MM.1S (cell line): ENCODE measurements at regions not wholly inside any gene's neighbourhood (a gene's known extent, or its start where the extent isn't known, plus 50 kb on each side); places are given as distances from the start of the nearest gene placed in this dataset.
"Not testable (repeated sequence)": the region's sequence is repeated elsewhere in the genome, so short reads cannot be mapped to it uniquely, and the experiment has no call there.

Source experiments
- DNase-seq: peaks from one replicate; pipeline ENCODE4 v3.0.0-alpha.2; 2015
- H2AFZ ChIP-seq: fragments of 300-600 bp; sonication (generic); 2 replicates; pipeline ENCODE4 v1.6.0; 2016; ENCODE audit warnings: antibody characterized with exemption, low read length
- H3F3A ChIP-seq: fragments of 300-600 bp; sonication (generic); 2 replicates; pipeline ENCODE4 v1.6.1; 2016; ENCODE audit warnings: mild to moderate bottlenecking, antibody characterized with exemption, low read length, moderate library complexity, mixed read lengths; ENCODE audit not compliant: insufficient read depth
- H3K27ac ChIP-seq: fragments of 300-600 bp; sonication (generic); 2 replicates; pipeline ENCODE4 v1.5.1; 2016; ENCODE audit warnings: mild to moderate bottlenecking, low read length
- H3K27me3 ChIP-seq: fragments of 300-600 bp; sonication (generic); replicated peaks from 2 replicates; pipeline ENCODE4 v1.6.0; 2016; ENCODE audit warnings: low read length; ENCODE audit not compliant: insufficient read depth
- H3K36me3 ChIP-seq: fragments of 300-600 bp; sonication (generic); replicated peaks from 2 replicates; pipeline ENCODE4 v1.6.1; 2016; ENCODE audit warnings: mild to moderate bottlenecking, low read length, mixed read lengths; ENCODE audit not compliant: insufficient read depth
- H3K4me1 ChIP-seq: fragments of 300-600 bp; sonication (generic); 2 replicates; pipeline ENCODE4 v1.6.1; 2016; ENCODE audit warnings: low read length, mixed read lengths
- H3K4me2 ChIP-seq: fragments of 300-600 bp; sonication (generic); 2 replicates; pipeline ENCODE4 v1.6.0; 2016; ENCODE audit warnings: low read depth, low read length
- H3K4me3 ChIP-seq: fragments of 300-600 bp; sonication (generic); 2 replicates; pipeline ENCODE4 v1.5.1; 2016; ENCODE audit warnings: low read length, mixed read lengths
- H3K79me2 ChIP-seq: fragments of 300-600 bp; sonication (generic); 2 replicates; pipeline ENCODE4 v1.6.1; 2016; ENCODE audit warnings: mixed run types, low read length, mixed read lengths
- H3K9ac ChIP-seq: fragments of 300-600 bp; sonication (generic); 2 replicates; pipeline ENCODE4 v1.6.1; 2016; ENCODE audit warnings: low read length, mixed read lengths
- H3K9me2 ChIP-seq: fragments of 300-600 bp; sonication (generic); replicated peaks from 2 replicates; pipeline ENCODE4 v1.6.1; 2016; ENCODE audit warnings: mild to moderate bottlenecking, low read length, mixed read lengths; ENCODE audit not compliant: insufficient read depth
- H3K9me3 ChIP-seq: fragments of 300-600 bp; sonication (generic); replicated peaks from 2 replicates; pipeline ENCODE4 v1.6.1; 2016; ENCODE audit warnings: mild to moderate bottlenecking, low read length, mixed read lengths; ENCODE audit not compliant: insufficient read depth
- H4K20me1 ChIP-seq: fragments of 300-600 bp; sonication (generic); 2 replicates; pipeline ENCODE4 v1.6.1; 2016; ENCODE audit warnings: mild to moderate bottlenecking, low read length, moderate library complexity, mixed read lengths; ENCODE audit not compliant: insufficient read depth
- EZH2 ChIP-seq: fragments of 300-600 bp; sonication (generic); optimal IDR thresholded peaks from 2 replicates; pipeline ENCODE3; 2017; ENCODE audit warnings: low read depth, mild to moderate bottlenecking, antibody characterized with exemption, low read length, mixed read lengths
- EZH2phosphoT487 ChIP-seq: fragments of 300-600 bp; sonication (generic); IDR thresholded peaks from 2 replicates; pipeline ENCODE4 v1.6.1; 2018; ENCODE audit warnings: antibody characterized with exemption, low read length
- TF ChIP-seq, protein P1 (sequence below): fragments of 300-600 bp; sonication (generic); IDR thresholded peaks from 2 replicates; pipeline ENCODE4 v1.5.1; 2016; ENCODE audit warnings: antibody characterized with exemption, low read length, mixed read lengths

DNA sequence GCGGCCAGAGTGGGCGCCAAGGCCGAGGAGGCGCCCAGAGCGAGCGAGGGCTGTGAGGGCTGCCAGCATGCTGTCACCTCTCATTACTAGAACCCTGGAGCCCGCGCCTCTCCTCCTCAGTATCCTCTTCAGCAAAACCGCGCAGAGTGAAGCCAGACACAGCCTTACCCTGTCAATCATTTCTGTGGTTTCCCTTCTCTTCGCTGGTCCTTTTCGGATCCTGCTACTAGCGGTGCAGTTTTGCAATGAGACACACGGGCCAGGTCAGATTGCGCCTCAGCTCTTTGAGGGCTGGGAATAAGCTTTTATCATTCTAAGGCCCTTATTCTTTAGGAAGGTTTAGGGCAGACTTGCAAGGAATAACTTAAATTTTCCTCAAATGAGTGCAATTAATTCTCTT lies 55.5 kb upstream of the FAM171A1 start:
- Histone ChIP-seq H3K4me2 (peak overlapping the region; percentile 3; the same call in 1 of the 2 replicates), H3K9me3 (no peaks in the 10 kb centered on the region), H3K27ac (no peak overlapping the region), H2AFZ (no peak overlapping the region), H4K20me1 (no peaks in the 10 kb centered on the region), H3K36me3 (no peaks in the 10 kb centered on the region), H3K4me1 (peaks cover 9% of the 10 kb centered on the region; the same call in 1 of the 2 replicates), H3K79me2 (no peaks in the 10 kb centered on the region), H3K9me2 (no peaks in the 10 kb centered on the region), H3K4me3 (no peak overlapping the region), H3K9ac (no peak overlapping the region), H3K27me3 (no peaks in the 10 kb centered on the region), H3F3A (no peaks in the 10 kb centered on the region)
- TF ChIP-seq EZH2phosphoT487: no peak
- no peak for TF ChIP-seq EZH2
- TF ChIP-seq, protein P1, sequence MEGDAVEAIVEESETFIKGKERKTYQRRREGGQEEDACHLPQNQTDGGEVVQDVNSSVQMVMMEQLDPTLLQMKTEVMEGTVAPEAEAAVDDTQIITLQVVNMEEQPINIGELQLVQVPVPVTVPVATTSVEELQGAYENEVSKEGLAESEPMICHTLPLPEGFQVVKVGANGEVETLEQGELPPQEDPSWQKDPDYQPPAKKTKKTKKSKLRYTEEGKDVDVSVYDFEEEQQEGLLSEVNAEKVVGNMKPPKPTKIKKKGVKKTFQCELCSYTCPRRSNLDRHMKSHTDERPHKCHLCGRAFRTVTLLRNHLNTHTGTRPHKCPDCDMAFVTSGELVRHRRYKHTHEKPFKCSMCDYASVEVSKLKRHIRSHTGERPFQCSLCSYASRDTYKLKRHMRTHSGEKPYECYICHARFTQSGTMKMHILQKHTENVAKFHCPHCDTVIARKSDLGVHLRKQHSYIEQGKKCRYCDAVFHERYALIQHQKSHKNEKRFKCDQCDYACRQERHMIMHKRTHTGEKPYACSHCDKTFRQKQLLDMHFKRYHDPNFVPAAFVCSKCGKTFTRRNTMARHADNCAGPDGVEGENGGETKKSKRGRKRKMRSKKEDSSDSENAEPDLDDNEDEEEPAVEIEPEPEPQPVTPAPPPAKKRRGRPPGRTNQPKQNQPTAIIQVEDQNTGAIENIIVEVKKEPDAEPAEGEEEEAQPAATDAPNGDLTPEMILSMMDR: 0 out of 2 replicates have a peak, but pooled peaks have one; percentile 9
- peak; percentile 86 for DNase-seq

DNA sequence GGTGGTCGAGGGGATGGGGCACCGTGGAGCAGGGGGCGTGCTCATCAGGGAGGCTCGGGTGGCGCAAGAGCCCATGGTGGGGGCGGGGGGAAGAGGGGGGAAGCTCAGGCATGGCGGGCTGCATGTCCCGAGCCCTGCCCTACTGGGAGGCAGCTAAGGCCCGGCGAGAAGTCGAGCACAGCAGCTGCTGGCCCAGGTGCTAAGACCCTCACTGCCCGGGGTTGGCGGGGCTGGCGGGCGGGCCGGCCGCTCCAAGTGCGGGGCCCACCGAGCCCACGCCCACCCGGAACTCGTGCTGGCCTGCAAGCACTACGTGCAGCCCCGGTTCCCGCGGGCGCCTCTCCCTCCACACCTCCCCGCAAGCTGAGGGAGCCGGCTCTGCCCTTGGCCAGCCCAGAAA lies 55.0 kb upstream of the FAM171A1 start:
- H3K79me2 ChIP-seq: no peaks in the 10 kb centered on the region
- H3K9ac ChIP-seq: no peak overlapping the region
- H3K9me3 ChIP-seq: no peaks in the 10 kb centered on the region
- H3K4me1 ChIP-seq: peaks cover 9% of the 10 kb centered on the region; the same call in 1 of the 2 replicates
- H3K27ac ChIP-seq: no peak overlapping the region
- no peaks in the 10 kb centered on the region for H3K27me3 ChIP-seq
- DNase-seq: no peak
- no peaks in the 10 kb centered on the region for H3F3A ChIP-seq
- H3K9me2 ChIP-seq: no peaks in the 10 kb centered on the region
- TF ChIP-seq, protein P1: no peak
- TF ChIP-seq EZH2: no peak
- no peak for TF ChIP-seq EZH2phosphoT487
- no peaks in the 10 kb centered on the region for H3K36me3 ChIP-seq
- peak overlapping the region; percentile 3; the same call in 1 of the 2 replicates for H3K4me2 ChIP-seq
- no peaks in the 10 kb centered on the region for H4K20me1 ChIP-seq
- no peak overlapping the region for H3K4me3 ChIP-seq
- no peak overlapping the region for H2AFZ ChIP-seq

DNA sequence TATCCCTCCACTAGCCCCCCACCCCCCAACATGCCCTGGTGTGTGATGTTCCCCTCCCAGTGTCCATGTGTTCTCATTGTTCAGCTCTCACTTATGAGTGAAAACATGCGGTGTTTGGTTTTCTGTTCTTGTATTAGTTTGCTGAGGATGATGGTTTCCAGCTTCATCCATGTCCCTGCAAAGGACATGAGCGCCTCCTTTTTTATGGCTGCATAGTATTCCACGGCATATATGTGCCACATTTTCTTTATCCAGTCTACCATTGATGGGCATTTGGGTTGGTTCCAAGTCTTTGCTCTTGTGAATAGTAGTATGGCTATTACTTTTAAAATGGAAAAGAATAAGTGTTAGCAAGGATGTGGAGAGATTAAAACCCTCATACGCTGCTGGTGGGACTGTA lies 50.8 kb upstream of the FAM171A1 start:
- not testable (repeated sequence) for H3K4me1 ChIP-seq, H2AFZ ChIP-seq, H4K20me1 ChIP-seq, H3K4me2 ChIP-seq, H3K27ac ChIP-seq, DNase-seq, H3K9ac ChIP-seq, H3K27me3 ChIP-seq, H3K4me3 ChIP-seq, H3K9me2 ChIP-seq, H3F3A ChIP-seq, H3K79me2 ChIP-seq, H3K9me3 ChIP-seq, H3K36me3 ChIP-seq
